IMR-90 (cell line): ENCODE measurements at regions not wholly inside any gene's neighbourhood (a gene's known extent, or its start where the extent isn't known, plus 50 kb on each side); places are given as distances from the start of the nearest gene placed in this dataset.

Experiments used
- BHLHE40 ChIP-seq: fragments of 150-350 bp; IDR thresholded peaks from 2 replicates; pipeline ENCODE4 v1.6.1; 2016; ENCODE audit warnings: mild to moderate bottlenecking, low read depth, low read length
- CEBPB ChIP-seq: IDR thresholded peaks from 2 replicates; pipeline ENCODE4 v1.6.1; 2012; ENCODE audit warnings: low read depth, low read length, improper control_type of control experiment
- CHD1 ChIP-seq: IDR thresholded peaks from 2 replicates; pipeline ENCODE4 v1.6.1; 2012; ENCODE audit warnings: low read depth, low read length, improper control_type of control experiment
- MAFK ChIP-seq: IDR thresholded peaks from 2 replicates; pipeline ENCODE4 v1.6.1; 2012; ENCODE audit warnings: low read depth, low read length, improper control_type of control experiment
- MAZ ChIP-seq: IDR thresholded peaks from 2 replicates; pipeline ENCODE4 v1.6.1; 2012; ENCODE audit warnings: low read depth, mild to moderate bottlenecking, low read length, improper control_type of control experiment, moderate library complexity, borderline replicate concordance
- MXI1 ChIP-seq: IDR thresholded peaks from 2 replicates; pipeline ENCODE4 v1.6.1; 2012; ENCODE audit warnings: low read depth, mild to moderate bottlenecking, low read length, moderate library complexity, borderline replicate concordance
- POLR2A ChIP-seq: IDR thresholded peaks from 2 replicates; pipeline ENCODE4 v1.6.1; 2012; ENCODE audit warnings: mild to moderate bottlenecking, low read depth, low read length
- RAD21 ChIP-seq: IDR thresholded peaks from 2 replicates; pipeline ENCODE4 v1.6.1; 2012; ENCODE audit warnings: low read length, improper control_type of control experiment
- RCOR1 ChIP-seq: IDR thresholded peaks from 2 replicates; pipeline ENCODE4 v1.6.1; 2012; ENCODE audit warnings: mild to moderate bottlenecking, low read length, improper control_type of control experiment; ENCODE audit not compliant: insufficient replicate concordance
- RFX5 ChIP-seq: IDR thresholded peaks from 2 replicates; pipeline ENCODE4 v1.8.0; 2012; ENCODE audit warnings: low read depth, mild to moderate bottlenecking, low read length, moderate library complexity
- SMC3 ChIP-seq: fragments of 150-350 bp; IDR thresholded peaks from 2 replicates; pipeline ENCODE4 v1.6.1; 2016; ENCODE audit warnings: low read depth, mild to moderate bottlenecking, antibody characterized with exemption, low read length, moderate library complexity
- TF ChIP-seq, protein P1 (sequence below): conservative IDR thresholded peaks from 2 replicates; pipeline ENCODE4 v1.5.1; 2012; ENCODE audit warnings: mild to moderate bottlenecking, low read depth, low read length, improper control_type of control experiment
- TF ChIP-seq, protein P2 (sequence below): fragments of 150-350 bp; IDR thresholded peaks from 2 replicates; pipeline ENCODE4 v1.6.1; 2017; ENCODE audit warnings: mild to moderate bottlenecking, antibody characterized with exemption, low read length, low read depth
- TF ChIP-seq, protein P3 (sequence below): fragments of 150-350 bp; IDR thresholded peaks from 2 replicates; pipeline ENCODE4 v1.6.1; 2016; ENCODE audit warnings: low read depth, mild to moderate bottlenecking, low read length, moderate library complexity, borderline replicate concordance

DNA sequence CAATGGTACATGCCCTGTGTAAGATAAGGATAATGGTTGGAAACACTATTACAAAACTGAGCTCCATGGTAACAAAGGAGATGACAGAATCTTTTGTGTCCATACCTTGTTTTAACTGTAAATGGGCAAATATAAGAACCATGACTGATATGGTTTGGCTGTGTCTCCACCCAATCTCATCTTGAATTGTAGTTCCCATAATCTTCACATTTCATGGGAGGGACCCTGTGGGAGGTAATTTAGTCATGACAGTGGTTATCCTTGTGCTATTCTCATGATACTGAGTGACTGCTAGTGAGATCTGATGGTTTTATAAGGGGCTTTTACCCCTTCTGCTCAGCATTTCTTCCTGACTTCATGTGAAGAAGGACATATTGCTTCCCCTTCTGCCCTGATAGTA is 211.7 kb upstream of the RGPD4 start:
- TF ChIP-seq, protein P1, sequence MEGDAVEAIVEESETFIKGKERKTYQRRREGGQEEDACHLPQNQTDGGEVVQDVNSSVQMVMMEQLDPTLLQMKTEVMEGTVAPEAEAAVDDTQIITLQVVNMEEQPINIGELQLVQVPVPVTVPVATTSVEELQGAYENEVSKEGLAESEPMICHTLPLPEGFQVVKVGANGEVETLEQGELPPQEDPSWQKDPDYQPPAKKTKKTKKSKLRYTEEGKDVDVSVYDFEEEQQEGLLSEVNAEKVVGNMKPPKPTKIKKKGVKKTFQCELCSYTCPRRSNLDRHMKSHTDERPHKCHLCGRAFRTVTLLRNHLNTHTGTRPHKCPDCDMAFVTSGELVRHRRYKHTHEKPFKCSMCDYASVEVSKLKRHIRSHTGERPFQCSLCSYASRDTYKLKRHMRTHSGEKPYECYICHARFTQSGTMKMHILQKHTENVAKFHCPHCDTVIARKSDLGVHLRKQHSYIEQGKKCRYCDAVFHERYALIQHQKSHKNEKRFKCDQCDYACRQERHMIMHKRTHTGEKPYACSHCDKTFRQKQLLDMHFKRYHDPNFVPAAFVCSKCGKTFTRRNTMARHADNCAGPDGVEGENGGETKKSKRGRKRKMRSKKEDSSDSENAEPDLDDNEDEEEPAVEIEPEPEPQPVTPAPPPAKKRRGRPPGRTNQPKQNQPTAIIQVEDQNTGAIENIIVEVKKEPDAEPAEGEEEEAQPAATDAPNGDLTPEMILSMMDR = no peak
- TF ChIP-seq CEBPB (no peak), POLR2A (no peak), SMC3 (no peak), RCOR1 (no peak), RAD21 (no peak), MAZ (no peak), CHD1 (no peak), BHLHE40 (no peak), RFX5 (no peak), MXI1 (no peak), MAFK (no peak)
- TF ChIP-seq, protein P2, sequence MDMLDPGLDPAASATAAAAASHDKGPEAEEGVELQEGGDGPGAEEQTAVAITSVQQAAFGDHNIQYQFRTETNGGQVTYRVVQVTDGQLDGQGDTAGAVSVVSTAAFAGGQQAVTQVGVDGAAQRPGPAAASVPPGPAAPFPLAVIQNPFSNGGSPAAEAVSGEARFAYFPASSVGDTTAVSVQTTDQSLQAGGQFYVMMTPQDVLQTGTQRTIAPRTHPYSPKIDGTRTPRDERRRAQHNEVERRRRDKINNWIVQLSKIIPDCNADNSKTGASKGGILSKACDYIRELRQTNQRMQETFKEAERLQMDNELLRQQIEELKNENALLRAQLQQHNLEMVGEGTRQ = no peak
- TF ChIP-seq, protein P3, sequence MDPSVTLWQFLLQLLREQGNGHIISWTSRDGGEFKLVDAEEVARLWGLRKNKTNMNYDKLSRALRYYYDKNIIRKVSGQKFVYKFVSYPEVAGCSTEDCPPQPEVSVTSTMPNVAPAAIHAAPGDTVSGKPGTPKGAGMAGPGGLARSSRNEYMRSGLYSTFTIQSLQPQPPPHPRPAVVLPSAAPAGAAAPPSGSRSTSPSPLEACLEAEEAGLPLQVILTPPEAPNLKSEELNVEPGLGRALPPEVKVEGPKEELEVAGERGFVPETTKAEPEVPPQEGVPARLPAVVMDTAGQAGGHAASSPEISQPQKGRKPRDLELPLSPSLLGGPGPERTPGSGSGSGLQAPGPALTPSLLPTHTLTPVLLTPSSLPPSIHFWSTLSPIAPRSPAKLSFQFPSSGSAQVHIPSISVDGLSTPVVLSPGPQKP = no peak
